OCI-LY3 (cell line): ENCODE measurements at regions not wholly inside any gene's neighbourhood (a gene's known extent, or its start where the extent isn't known, plus 50 kb on each side); places are given as distances from the start of the nearest gene placed in this dataset.

Experiments
- H2AFZ ChIP-seq: fragments of 200-600, 300-600 bp; shearing (Covaris generic); 2 replicates; pipeline ENCODE4 v1.6.0; 2014; ENCODE audit warnings: antibody characterized with exemption, low read depth, low read length
- H3K27ac ChIP-seq: fragments of 200-600, 300-600 bp; sonication (generic); 2 replicates; pipeline ENCODE4 v1.5.1; 2014; ENCODE audit warnings: mild to moderate bottlenecking, low read length, moderate library complexity, mixed read lengths
- H3K27me3 ChIP-seq: fragments of 200-600, 300-600 bp; sonication (generic); 2 replicates; pipeline ENCODE4 v1.6.1; 2014; ENCODE audit warnings: low read depth, low read length, mixed read lengths
- H3K36me3 ChIP-seq: fragments of 200-600, 300-600 bp; sonication (generic); replicated peaks from 2 replicates; pipeline ENCODE3; 2014; ENCODE audit warnings: low read depth, low read length, mixed read lengths
- H3K4me1 ChIP-seq: fragments of 300-600, 200-600 bp; sonication (generic); 2 replicates; pipeline ENCODE4 v1.6.1; 2014; ENCODE audit warnings: low read length, mixed read lengths
- H3K4me2 ChIP-seq: fragments of 200-600, 300-600 bp; sonication (generic); 2 replicates; pipeline ENCODE4 v1.6.1; 2014; ENCODE audit warnings: low read length, mixed read lengths
- H3K4me3 ChIP-seq: fragments of 300-600, 200-600 bp; sonication (generic); 2 replicates; pipeline ENCODE4 v1.5.1; 2014; ENCODE audit warnings: antibody characterized with exemption, mild to moderate bottlenecking, low read length, moderate library complexity
- H3K79me2 ChIP-seq: fragments of 300-600, 200-600 bp; shearing (Covaris generic); 2 replicates; pipeline ENCODE4 v1.6.1; 2014; ENCODE audit warnings: mild to moderate bottlenecking, low read length, mixed read lengths
- H3K9ac ChIP-seq: fragments of 300-600, 200-600 bp; shearing (Covaris generic); 2 replicates; pipeline ENCODE4 v1.6.0; 2014; ENCODE audit warnings: mild to moderate bottlenecking, low read length, moderate library complexity
- H3K9me3 ChIP-seq: fragments of 200-600, 300-600 bp; shearing (Covaris generic); 2 replicates; pipeline ENCODE4 v1.6.1; 2014; ENCODE audit warnings: low read length, mixed read lengths; ENCODE audit not compliant: insufficient read depth
- H4K20me1 ChIP-seq: fragments of 200-600, 300-600 bp; sonication (generic); 2 replicates; pipeline ENCODE4 v1.6.1; 2016; ENCODE audit warnings: low read length, mixed read lengths; ENCODE audit not compliant: insufficient read depth
- EZH2phosphoT487 ChIP-seq: fragments of 200-600 bp; shearing (Covaris generic); IDR thresholded peaks from 2 replicates; pipeline ENCODE4 v1.6.1; 2018; ENCODE audit warnings: antibody characterized with exemption, mixed run types, low read depth
- TF ChIP-seq, protein P1 (sequence below): fragments of 200-600, 300-600 bp; sonication (generic); IDR thresholded peaks from 2 replicates; pipeline ENCODE4 v1.5.1; 2014; ENCODE audit warnings: antibody characterized with exemption, low read length, low read depth

GRCh38 chr2:65835975-65836549 lies 403.7 kb upstream of the SPRED2 start:
- Histone ChIP-seq H4K20me1 (no peaks in the 10 kb centered on the region), H3K79me2 (no peaks in the 10 kb centered on the region), H3K27me3 (no peaks in the 10 kb centered on the region), H3K4me3 (no peak overlapping the region), H3K4me2 (no peak overlapping the region), H3K9me3 (no peaks in the 10 kb centered on the region), H3K36me3 (no peaks in the 10 kb centered on the region), H3K27ac (no peak overlapping the region), H3K9ac (no peak overlapping the region), H3K4me1 (peaks cover 4% of the 10 kb centered on the region; the same call in 1 of the 2 replicates), H2AFZ (no peak overlapping the region)
- no peak for TF ChIP-seq EZH2phosphoT487
- TF ChIP-seq, protein P1, sequence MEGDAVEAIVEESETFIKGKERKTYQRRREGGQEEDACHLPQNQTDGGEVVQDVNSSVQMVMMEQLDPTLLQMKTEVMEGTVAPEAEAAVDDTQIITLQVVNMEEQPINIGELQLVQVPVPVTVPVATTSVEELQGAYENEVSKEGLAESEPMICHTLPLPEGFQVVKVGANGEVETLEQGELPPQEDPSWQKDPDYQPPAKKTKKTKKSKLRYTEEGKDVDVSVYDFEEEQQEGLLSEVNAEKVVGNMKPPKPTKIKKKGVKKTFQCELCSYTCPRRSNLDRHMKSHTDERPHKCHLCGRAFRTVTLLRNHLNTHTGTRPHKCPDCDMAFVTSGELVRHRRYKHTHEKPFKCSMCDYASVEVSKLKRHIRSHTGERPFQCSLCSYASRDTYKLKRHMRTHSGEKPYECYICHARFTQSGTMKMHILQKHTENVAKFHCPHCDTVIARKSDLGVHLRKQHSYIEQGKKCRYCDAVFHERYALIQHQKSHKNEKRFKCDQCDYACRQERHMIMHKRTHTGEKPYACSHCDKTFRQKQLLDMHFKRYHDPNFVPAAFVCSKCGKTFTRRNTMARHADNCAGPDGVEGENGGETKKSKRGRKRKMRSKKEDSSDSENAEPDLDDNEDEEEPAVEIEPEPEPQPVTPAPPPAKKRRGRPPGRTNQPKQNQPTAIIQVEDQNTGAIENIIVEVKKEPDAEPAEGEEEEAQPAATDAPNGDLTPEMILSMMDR: no peak

- no peaks in the 10 kb centered on the region for H4K20me1 ChIP-seq
- H3K79me2 ChIP-seq: no peaks in the 10 kb centered on the region
- H3K4me2 ChIP-seq: no peak overlapping the region
- H3K4me3 ChIP-seq: no peak overlapping the region
- H3K27me3 ChIP-seq: no peaks in the 10 kb centered on the region
- no peak overlapping the region for H2AFZ ChIP-seq
- TF ChIP-seq, protein P1: no peak
- no peak for TF ChIP-seq EZH2phosphoT487
- no peaks in the 10 kb centered on the region for H3K9me3 ChIP-seq
- H3K27ac ChIP-seq: no peak overlapping the region
- H3K36me3 ChIP-seq: no peaks in the 10 kb centered on the region
- H3K4me1 ChIP-seq: peaks cover 4% of the 10 kb centered on the region; the same call in 1 of the 2 replicates
- H3K9ac ChIP-seq: no peak overlapping the region
Observed at GRCh38 chr2:65834771-65835475, 402.5 kb upstream of the SPRED2 start.

DNA sequence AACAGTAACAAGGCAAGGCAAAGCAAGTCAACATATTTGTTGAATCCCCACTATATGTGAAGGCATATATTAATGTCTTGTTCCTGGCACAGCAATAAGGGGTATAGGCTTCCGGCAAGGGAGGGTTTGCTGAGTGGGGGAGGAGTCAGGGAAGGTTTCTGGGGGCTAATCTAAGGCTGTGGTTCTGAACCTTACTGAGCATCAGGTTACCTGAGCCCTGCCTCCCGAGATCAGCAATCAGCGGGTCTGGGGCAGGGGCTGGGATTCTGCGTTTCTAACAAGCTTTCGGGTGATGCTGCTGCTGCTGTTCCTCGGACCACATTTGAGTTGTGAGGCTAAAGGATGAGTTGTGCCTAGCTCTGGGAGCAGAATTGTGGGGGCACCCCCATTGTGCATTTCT lies 401.7 kb upstream of the SPRED2 start:
- H2AFZ ChIP-seq: no peak overlapping the region
- H3K4me2 ChIP-seq: no peak overlapping the region
- H3K27me3 ChIP-seq: no peaks in the 10 kb centered on the region
- H3K27ac ChIP-seq: no peak overlapping the region
- no peak overlapping the region for H3K4me3 ChIP-seq
- TF ChIP-seq, protein P1: no peak
- TF ChIP-seq EZH2phosphoT487: no peak
- H3K9ac ChIP-seq: no peak overlapping the region
- peaks cover 4% of the 10 kb centered on the region; the same call in 1 of the 2 replicates for H3K4me1 ChIP-seq
- no peaks in the 10 kb centered on the region for H3K36me3 ChIP-seq
- no peaks in the 10 kb centered on the region for H4K20me1 ChIP-seq
- H3K79me2 ChIP-seq: no peaks in the 10 kb centered on the region
- no peaks in the 10 kb centered on the region for H3K9me3 ChIP-seq

- Histone ChIP-seq H3K4me3 (no peak overlapping the region), H3K4me2 (no peak overlapping the region), H3K27me3 (0 out of 2 replicates have a peak, but pooled peaks cover 3% of the 10 kb centered on the region), H3K27ac (no peak overlapping the region), H3K9me3 (no peaks in the 10 kb centered on the region), H3K9ac (no peak overlapping the region), H3K79me2 (no peaks in the 10 kb centered on the region), H4K20me1 (no peaks in the 10 kb centered on the region), H3K4me1 (peaks cover 4% of the 10 kb centered on the region; the same call in 1 of the 2 replicates), H3K36me3 (no peaks in the 10 kb centered on the region), H2AFZ (no peak overlapping the region)
- TF ChIP-seq, protein P1: no peak
- TF ChIP-seq EZH2phosphoT487: no peak
Observed at GRCh38 chr2:65831509-65831908, 399.1 kb upstream of the SPRED2 start.
